Natural killer cell (primary cell): ENCODE measurements at regions not wholly inside any gene's neighbourhood (a gene's known extent, or its start where the extent isn't known, plus 50 kb on each side); places are given as distances from the start of the nearest gene placed in this dataset.

ENCODE experiments used
- ATAC-seq, 3 donors: fragments of 150-1000 bp in 2 of 3; fragments of 200-7000 bp in 1 of 3; cut with Tn5 transposase; 1 replicate in 1 of 3; 2 replicates in 2 of 3; pipeline ENCODE4 v1.10.0; 2021; ENCODE audit warnings: mild to moderate bottlenecking in 2 of 3, moderate library complexity in 2 of 3
- DNase-seq, 2 donors: peaks; one replicate each; pipeline versions ENCODE4 v3.0.0 to v3.0.0-alpha.2; 2013 to 2021; ENCODE audit warnings: mixed read lengths in 1 of 2
- H3K27ac ChIP-seq: one replicate; pipeline ENCODE4 v1.5.1; 2013; ENCODE audit warnings: mild to moderate bottlenecking, low read length
- H3K27me3 ChIP-seq: one replicate; pipeline ENCODE4 v1.6.1; 2013; ENCODE audit warnings: low read length; ENCODE audit not compliant: control insufficient read depth, insufficient read depth
- H3K36me3 ChIP-seq: one replicate; pipeline ENCODE4 v1.6.1; 2013; ENCODE audit warnings: low read length; ENCODE audit not compliant: control insufficient read depth, insufficient read depth
- H3K4me1 ChIP-seq: one replicate; pipeline ENCODE4 v1.6.1; 2013; ENCODE audit warnings: low read length; ENCODE audit not compliant: control insufficient read depth, insufficient read depth
- H3K4me3 ChIP-seq: one replicate; pipeline ENCODE4 v1.5.1; 2013; ENCODE audit warnings: low read length
- H3K9me3 ChIP-seq: one replicate; pipeline ENCODE4 v1.6.1; 2013; ENCODE audit warnings: low read length; ENCODE audit not compliant: control insufficient read depth, insufficient read depth
- H3K27ac Mint-ChIP-seq, 2 donors: one replicate each; pipeline ENCODE4 v1.8.0; 2022; ENCODE audit warnings: mild to moderate bottlenecking in 2 of 2, mixed read lengths in 2 of 2, moderate library complexity in 1 of 2
- H3K27me3 Mint-ChIP-seq, 2 donors: one replicate each; pipeline ENCODE4 v1.8.0; 2022; ENCODE audit warnings: low read depth in 2 of 2, mixed read lengths in 2 of 2
- H3K36me3 Mint-ChIP-seq: one replicate; pipeline ENCODE4 v1.8.0; 2022; ENCODE audit warnings: mixed read lengths
- H3K4me1 Mint-ChIP-seq, 2 donors: one replicate each; pipeline ENCODE4 v1.8.0; 2022; ENCODE audit warnings: mixed read lengths in 2 of 2
- H3K4me3 Mint-ChIP-seq: one replicate; pipeline ENCODE4 v1.8.0; 2022; ENCODE audit warnings: mild to moderate bottlenecking, moderate library complexity, mixed read lengths
- H3K9me3 Mint-ChIP-seq, 2 donors: one replicate each; pipeline ENCODE4 v1.8.0; 2022; ENCODE audit warnings: mixed read lengths in 2 of 2
- CTCF ChIP-seq: fragments of 200-600 bp; IDR thresholded peaks from one replicate; pipeline ENCODE4 v1.8.0; 2022; ENCODE audit warnings: antibody characterized with exemption
- WGBS: methylation state at CpG from one replicate; pipeline ENCODE4 v1.1.7; 2013; ENCODE audit warnings: missing lambda C conversion rate; ENCODE audit not compliant: insufficient coverage; 5-methylcytosine and 5-hydroxymethylcytosine counted together
- intact Hi-C: fragments of 100-400 bp; cut with micrococcal nuclease; formaldehyde crosslinking; loops from one replicate; pipeline ENCODE4 v1.14.2; 2022

- H3K9me3 Mint-ChIP-seq: peaks cover 3 to 7% of the 10 kb centered on the region in 2 donors
- Histone ChIP-seq H3K9me3 (peaks cover 6% of the 10 kb centered on the region), H3K36me3 (no peaks in the 10 kb centered on the region), H3K27ac (no peak overlapping the region), H3K4me1 (no peaks in the 10 kb centered on the region), H3K27me3 (no peaks in the 10 kb centered on the region), H3K4me3 (no peak overlapping the region)
- H3K4me1 Mint-ChIP-seq: no peaks in the 10 kb centered on the region
- intact Hi-C loops: no loop called here
- no peak overlapping the region for H3K27ac Mint-ChIP-seq
- ATAC-seq (no peak), DNase-seq (no peak)
- no peak overlapping the region for H3K4me3 Mint-ChIP-seq
- no peak for TF ChIP-seq CTCF
- no peaks in the 10 kb centered on the region for H3K27me3 Mint-ChIP-seq
- no peaks in the 10 kb centered on the region for H3K36me3 Mint-ChIP-seq
- 100% methylated on average over 1 of the region's 1 CpG for WGBS
Observed at GRCh38 chr1:218971156-218971555, 202.5 kb upstream of the LYPLAL1 start.

- Mint-ChIP-seq H3K9me3 (peaks cover 9 to 14% of the 10 kb centered on the region in 2 donors), H3K27ac (no peak overlapping the region), H3K27me3 (no peaks in the 10 kb centered on the region), H3K4me1 (no peaks in the 10 kb centered on the region), H3K36me3 (no peaks in the 10 kb centered on the region), H3K4me3 (no peak overlapping the region)
- DNase-seq: no peak
- no peaks in the 10 kb centered on the region for H3K4me1 ChIP-seq
- intact Hi-C loops: no loop called here
- H3K9me3 ChIP-seq: peaks cover 2% of the 10 kb centered on the region
- TF ChIP-seq CTCF: no peak
- H3K27me3 ChIP-seq: no peaks in the 10 kb centered on the region
- ATAC-seq: no peak
- H3K36me3 ChIP-seq: no peaks in the 10 kb centered on the region
- H3K27ac ChIP-seq: no peak overlapping the region
- 75% methylated on average over 2 of the region's 2 CpGs for WGBS
- H3K4me3 ChIP-seq: no peak overlapping the region
Observed at GRCh38 chr1:218980881-218981280, 192.8 kb upstream of the LYPLAL1 start.

- DNase-seq (no peak), ATAC-seq (no peak)
- H3K27me3 ChIP-seq: no peaks in the 10 kb centered on the region
- H3K4me3 ChIP-seq: no peak overlapping the region
- Mint-ChIP-seq H3K9me3 (peaks cover 9 to 16% of the 10 kb centered on the region in 2 donors), H3K4me1 (no peaks in the 10 kb centered on the region), H3K27ac (no peak overlapping the region), H3K36me3 (no peaks in the 10 kb centered on the region), H3K27me3 (no peaks in the 10 kb centered on the region), H3K4me3 (no peak overlapping the region)
- no peak overlapping the region for H3K27ac ChIP-seq
- TF ChIP-seq CTCF: no peak
- H3K4me1 ChIP-seq: no peaks in the 10 kb centered on the region
- no peaks in the 10 kb centered on the region for H3K36me3 ChIP-seq
- WGBS: 100% methylated on average over 3 of the region's 6 CpGs
- intact Hi-C loops: no loop called here
- peaks cover 2% of the 10 kb centered on the region for H3K9me3 ChIP-seq
Observed at GRCh38 chr1:218982482-218982881, 191.2 kb upstream of the LYPLAL1 start.

- TF ChIP-seq CTCF: no peak
- no peaks in the 10 kb centered on the region for H3K4me1 ChIP-seq
- intact Hi-C loops: no loop called here
- DNase-seq: no peak
- no peak for ATAC-seq
- no peaks in the 10 kb centered on the region for H3K36me3 Mint-ChIP-seq
- no peak overlapping the region for H3K4me3 Mint-ChIP-seq
- H3K27me3 Mint-ChIP-seq: no peaks in the 10 kb centered on the region
- no peaks in the 10 kb centered on the region for H3K4me1 Mint-ChIP-seq
- 88% methylated on average over 9 of the region's 9 CpGs for WGBS
- H3K27me3 ChIP-seq: no peaks in the 10 kb centered on the region
- peaks cover 9 to 14% of the 10 kb centered on the region in 2 donors for H3K9me3 Mint-ChIP-seq
- H3K9me3 ChIP-seq: peaks cover 2% of the 10 kb centered on the region
- H3K27ac ChIP-seq: no peak overlapping the region
- no peak overlapping the region for H3K27ac Mint-ChIP-seq
- H3K4me3 ChIP-seq: no peak overlapping the region
- H3K36me3 ChIP-seq: no peaks in the 10 kb centered on the region
Observed at GRCh38 chr1:218983433-218983832, 190.2 kb upstream of the LYPLAL1 start.
